Stimulated activated CD4-positive, alpha-beta T cell treated with anti-CD3 and anti-CD28 coated beads, Interleukin-4, amount 100 ng/mL, for 24 hours (primary cell): ENCODE measurements at regions not wholly inside any gene's neighbourhood (a gene's known extent, or its start where the extent isn't known, plus 50 kb on each side); places are given as distances from the start of the nearest gene placed in this dataset.
"Not testable (repeated sequence)": the region's sequence is repeated elsewhere in the genome, so short reads cannot be mapped to it uniquely, and the experiment has no call there.

ENCODE experiments used
- DNase-seq: peaks from one replicate; pipeline ENCODE4 v3.0.0-alpha.2; 2020

DNA sequence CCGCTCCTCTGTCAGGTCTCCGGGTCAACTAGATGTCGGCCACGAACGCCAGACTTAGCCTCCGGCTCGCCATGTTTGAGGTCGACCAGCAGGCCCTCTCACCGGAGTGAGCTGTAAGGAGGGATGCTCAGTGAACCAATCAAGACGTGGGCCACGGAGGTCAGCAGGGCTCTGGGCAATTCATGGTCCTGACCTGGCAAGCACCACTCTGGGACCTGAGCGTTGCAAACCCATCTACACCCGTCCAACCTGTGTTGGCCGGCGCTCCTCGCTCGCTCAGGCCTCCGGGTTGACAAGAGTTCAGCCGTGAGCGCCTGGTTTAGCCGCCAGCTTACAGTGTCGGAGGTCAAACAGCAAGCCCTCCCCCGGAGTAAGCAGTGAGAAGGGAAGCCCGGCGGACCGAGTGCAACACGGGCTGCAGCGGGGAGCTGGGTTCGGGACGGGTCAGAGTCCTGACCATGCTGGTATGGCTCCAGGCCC lies 1361.9 kb downstream of the UQCRFS1 start:
- no peak for DNase-seq

DNA sequence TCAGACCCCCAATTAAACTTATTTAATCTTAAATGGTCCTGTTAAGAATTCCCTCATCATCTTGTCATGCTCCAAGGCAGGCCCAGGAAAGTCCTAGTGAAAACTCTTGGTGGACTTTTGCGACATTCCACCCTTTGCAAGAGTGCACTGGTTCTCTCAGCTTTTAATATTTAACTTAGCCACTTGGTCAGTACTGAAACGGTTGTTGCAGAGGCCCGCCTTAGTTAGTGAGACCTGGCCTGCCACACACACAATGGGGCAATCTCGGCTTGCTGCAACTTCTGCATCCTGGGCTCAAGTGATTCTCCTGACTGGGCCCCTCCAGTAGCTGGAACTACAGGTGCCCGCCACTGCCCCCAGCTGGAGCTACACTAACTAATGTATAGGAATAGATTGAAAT lies 1366.0 kb downstream of the UQCRFS1 start:
- no peak for DNase-seq

DNA sequence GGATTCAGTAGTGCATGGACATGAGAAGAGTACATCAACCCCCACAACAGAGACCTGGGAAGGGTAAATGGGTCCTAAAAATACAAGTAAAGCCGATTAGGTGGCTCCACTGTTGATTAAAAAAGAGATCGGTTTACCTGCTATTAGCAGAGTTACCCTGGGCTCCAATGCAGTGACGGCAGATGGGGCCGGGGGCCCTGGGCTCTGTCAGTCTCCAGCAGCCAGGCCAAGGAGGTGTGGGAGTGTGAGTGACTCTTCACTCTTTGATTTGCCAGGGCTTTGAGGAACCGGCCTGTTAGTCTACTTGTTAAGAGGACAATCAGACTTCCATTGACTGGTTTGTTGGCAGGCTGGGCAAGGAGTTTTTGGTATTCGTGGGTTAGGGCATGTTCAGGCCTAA lies 1368.7 kb downstream of the UQCRFS1 start:
- no peak for DNase-seq

DNA sequence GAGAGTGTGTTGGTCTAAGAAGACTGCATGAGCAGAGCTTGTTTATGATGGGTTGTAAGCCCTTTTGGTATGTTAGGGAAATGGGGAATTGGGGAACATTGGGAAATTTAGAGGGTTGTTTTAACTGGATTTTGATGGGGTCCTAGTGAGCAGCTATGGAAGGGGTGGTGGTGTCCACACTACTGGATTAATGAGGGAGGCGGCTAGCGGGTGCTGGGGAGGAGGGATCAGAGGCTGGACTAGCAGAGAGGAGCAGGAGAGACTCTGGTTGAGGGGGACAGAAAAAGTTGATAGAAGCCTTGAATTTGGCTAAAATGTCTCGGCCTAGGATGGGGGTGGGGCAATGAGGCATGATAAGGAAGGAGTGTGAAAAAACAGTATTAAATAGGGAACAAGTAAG lies 1369.1 kb downstream of the UQCRFS1 start:
- DNase-seq, result no peak

DNA sequence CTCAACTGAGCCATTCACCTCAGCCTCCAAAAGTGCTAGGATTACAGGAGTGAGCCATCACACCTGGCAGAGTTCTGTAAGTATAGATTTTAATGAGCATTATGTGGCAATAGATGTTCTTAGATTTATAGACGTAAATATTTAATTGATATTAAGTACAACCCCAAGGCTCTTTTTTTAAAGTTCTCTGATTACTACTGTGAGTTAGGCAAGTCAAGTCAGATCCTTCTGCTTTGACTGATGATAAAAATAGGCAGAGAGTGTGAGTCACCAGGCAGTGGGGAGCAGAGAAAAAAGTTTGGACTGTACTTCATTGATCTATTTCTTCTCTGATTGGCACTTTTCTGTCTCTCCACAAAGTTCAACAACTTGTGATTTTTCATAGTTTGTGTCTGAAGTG lies 1379.9 kb downstream of the UQCRFS1 start:
- DNase-seq, result no peak

DNA sequence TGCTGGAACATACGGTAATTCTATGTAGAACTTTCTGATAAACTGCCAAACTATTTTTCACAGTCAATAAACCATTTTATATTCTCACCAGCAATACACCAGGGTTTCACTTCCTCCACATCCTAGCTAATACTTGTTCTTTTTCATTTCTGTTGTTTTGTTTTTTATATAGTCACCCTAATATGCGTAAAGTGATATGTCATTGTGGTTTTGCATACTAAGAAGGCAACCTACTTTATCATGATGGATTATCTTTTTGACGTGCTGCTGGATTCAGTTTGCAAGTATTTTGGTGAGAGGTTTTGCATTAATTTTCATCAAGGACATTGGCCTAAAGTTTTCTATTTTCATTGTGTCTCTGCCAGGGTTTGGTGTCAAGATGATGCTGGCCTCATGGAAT lies 1384.1 kb downstream of the UQCRFS1 start:
- DNase-seq, result no peak

GRCh38 chr19:27824108-27824507 lies 1388.8 kb downstream of the UQCRFS1 start:
- DNase-seq, result no peak

DNA sequence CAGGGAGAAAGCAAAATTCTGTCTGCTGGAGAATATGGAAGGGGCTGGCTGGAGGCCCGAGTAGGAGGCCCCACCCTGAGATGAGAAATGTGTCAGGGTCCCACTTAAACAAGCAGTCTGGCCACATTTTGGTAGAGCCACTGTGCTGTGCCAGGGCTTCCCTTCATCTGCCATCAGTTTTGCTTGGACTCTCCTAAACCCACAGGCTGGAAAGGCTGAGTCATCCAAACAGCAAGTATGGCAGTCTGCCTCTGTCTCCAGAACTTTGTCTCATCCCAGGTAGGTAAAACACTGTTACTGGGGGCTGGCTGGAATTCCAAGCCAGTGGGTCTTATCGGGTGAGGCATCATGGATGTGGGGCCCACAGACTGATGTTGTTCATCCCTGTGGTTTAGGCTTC lies 1390.6 kb downstream of the UQCRFS1 start:
- no peak for DNase-seq

- DNase-seq, result no peak
These were observed 1391.4 kb downstream of the UQCRFS1 start for GRCh38 chr19:27821418-27822018.

- no peak for DNase-seq
These were observed 1397.0 kb downstream of the UQCRFS1 start for GRCh38 chr19:27815985-27816384.

- not testable (repeated sequence) for DNase-seq
These were observed 1398.1 kb downstream of the UQCRFS1 start for GRCh38 chr19:27814834-27815233.

DNA sequence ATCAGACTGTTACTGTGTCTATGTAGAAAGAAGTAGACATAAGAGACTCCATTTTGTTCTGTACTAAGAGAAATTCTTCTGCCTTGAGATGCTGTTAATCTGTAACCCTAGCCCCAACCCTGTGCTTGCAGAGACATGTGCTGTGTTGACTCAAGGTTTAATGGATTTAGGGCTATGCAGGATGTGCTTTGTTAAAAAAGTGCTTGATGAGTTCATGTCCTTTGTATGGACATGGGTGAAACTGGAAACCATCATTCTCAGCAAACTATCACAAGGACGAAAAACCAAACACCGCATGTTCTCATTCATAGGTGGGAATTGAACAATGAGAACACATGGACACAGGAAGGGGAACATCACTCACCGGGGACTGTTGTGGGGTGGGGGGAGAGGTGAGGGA lies 1398.7 kb downstream of the UQCRFS1 start:
- not testable (repeated sequence) for DNase-seq

DNA sequence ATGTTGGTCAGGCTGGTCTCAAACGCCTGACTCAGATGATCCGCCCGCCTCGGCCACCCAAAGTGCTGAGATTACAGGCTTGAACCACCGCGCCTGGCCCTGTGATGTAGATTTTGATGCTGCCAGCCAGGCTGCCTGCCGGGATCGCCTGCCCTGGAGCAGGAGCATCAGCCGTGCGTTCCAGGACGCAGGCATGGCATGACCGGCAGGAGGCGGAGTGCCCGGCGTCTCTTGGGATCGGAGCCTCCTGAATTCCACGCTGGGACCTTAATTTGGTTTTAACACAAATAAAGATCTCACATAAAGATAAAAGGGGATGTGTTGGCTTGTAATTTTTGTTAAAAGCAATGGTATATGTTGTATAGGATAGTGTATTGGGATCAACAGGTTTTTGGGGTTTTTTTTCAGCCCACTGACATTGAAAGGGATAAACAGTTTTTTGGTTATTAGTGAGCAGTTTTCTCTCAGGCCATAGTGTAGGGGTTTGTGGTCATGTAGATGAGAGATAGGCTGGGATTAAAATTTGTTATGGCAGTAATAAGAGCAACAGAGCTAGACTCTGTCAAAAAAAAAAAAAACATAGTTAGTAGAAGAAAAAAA lies 1406.4 kb downstream of the UQCRFS1 start:
- no peak for DNase-seq

- no peak for DNase-seq
These were observed 1407.1 kb downstream of the UQCRFS1 start for GRCh38 chr19:27805848-27806247.

GRCh38 chr19:27802293-27802692 lies 1410.7 kb downstream of the UQCRFS1 start:
- DNase-seq, result not testable (repeated sequence)

DNA sequence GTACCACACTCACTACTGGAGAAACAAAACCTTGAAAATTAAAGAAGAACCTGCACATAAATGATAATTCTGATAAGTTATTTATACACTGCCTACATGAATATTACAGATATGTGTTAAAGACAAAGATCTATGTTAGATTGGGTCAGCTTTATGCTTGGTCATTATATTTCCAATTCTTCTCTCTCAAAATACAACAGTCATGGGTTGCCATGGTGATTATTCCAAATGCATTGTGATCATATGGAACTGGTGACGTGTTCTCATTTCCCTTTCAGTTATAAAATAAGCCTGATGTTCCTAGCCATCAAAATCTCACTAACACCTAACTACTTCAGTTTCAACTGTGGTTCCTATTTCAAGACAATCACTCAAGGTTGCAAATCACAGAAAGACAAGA lies 1416.4 kb downstream of the UQCRFS1 start:
- no peak for DNase-seq

GRCh38 chr19:27796073-27796472 lies 1416.9 kb downstream of the UQCRFS1 start:
- DNase-seq, result no peak

- DNase-seq, result no peak
These were observed 1417.6 kb downstream of the UQCRFS1 start for GRCh38 chr19:27795369-27795768.

GRCh38 chr19:27794494-27795042 lies 1418.4 kb downstream of the UQCRFS1 start:
- no peak for DNase-seq

GRCh38 chr19:27793644-27794493 lies 1419.1 kb downstream of the UQCRFS1 start:
- peak; percentile 93 for DNase-seq

GRCh38 chr19:27793128-27793643 lies 1419.8 kb downstream of the UQCRFS1 start:
- peak; percentile 78 for DNase-seq

DNA sequence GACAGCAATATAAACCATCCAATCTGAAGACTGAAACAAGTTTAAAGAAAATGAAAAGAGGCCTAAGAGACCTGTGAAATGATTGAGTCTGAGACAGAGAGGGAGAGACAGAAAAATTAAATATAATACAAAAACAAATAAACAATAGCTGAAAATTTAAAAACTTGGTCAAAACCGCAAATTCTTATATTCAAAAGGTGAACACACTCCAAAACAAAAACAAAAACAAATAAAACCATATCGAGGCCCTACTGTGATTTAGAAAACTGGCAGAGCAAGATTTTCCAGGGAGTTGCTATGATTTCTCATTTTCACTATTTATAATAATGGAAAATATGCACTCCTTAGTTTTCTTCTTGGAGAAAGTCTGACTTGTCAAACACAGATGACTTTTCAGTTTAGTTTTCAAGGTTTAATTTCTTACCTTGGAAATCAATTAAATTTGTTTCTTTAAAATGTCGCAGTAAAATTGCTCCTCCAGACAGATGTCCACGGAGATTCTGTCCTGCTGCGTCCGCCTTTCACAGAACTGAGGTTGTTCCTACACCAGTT lies 1420.3 kb downstream of the UQCRFS1 start:
- no peak for DNase-seq
